Stomach (tissue), 4 donors: ENCODE measurements at regions not wholly inside any gene's neighbourhood (a gene's known extent, or its start where the extent isn't known, plus 50 kb on each side); places are given as distances from the start of the nearest gene placed in this dataset.

Experiments
- CTCF ChIP-seq, 7 experiments: fragments of 450-650 bp in 4 of 7; fragments of 200-600 bp in 3 of 7; sonication (generic) in 3 of 7; IDR thresholded peaks; one replicate each; pipeline ENCODE4 v1.5.1; 2016 to 2019; ENCODE audit warnings: antibody characterized with exemption in 7 of 7, control low read depth in 2 of 7, mild to moderate bottlenecking in 1 of 7
- EP300 ChIP-seq: sonication (generic); formaldehyde crosslinking; IDR thresholded peaks from one replicate; pipeline ENCODE4 v1.6.1; 2017; ENCODE audit warnings: antibody characterized with exemption
- POLR2A ChIP-seq, 4 donors: fragments of 450-650 bp; IDR thresholded peaks; one replicate each; pipeline ENCODE4 v1.6.1; 2016; ENCODE audit warnings: antibody characterized with exemption in 4 of 4, control low read depth in 2 of 4, mild to moderate bottlenecking in 1 of 4, moderate library complexity in 1 of 4
- POLR2AphosphoS5 ChIP-seq, 3 donors: sonication (generic); formaldehyde crosslinking; IDR thresholded peaks; one replicate each; pipeline ENCODE4 v1.6.1; 2016; ENCODE audit warnings: antibody characterized with exemption in 3 of 3

- no peak for TF ChIP-seq CTCF (IDR thresholded peaks at IDR 0.05)
- no peak for TF ChIP-seq EP300
- no peak for TF ChIP-seq POLR2AphosphoS5 (IDR thresholded peaks at IDR 0.05)
- no peak for TF ChIP-seq POLR2A (IDR thresholded peaks at IDR 0.05)
Measured at GRCh38 chr2:126761256-126761980, 105.5 kb downstream of the GYPC start.
